ENCODE measurements at regions not wholly inside any gene's neighbourhood (a gene's known extent, or its start where the extent isn't known, plus 50 kb on each side); places are given as distances from the start of the nearest gene placed in this dataset.
"Not testable (repeated sequence)": the region's sequence is repeated elsewhere in the genome, so short reads cannot be mapped to it uniquely, and the experiment has no call there.

DNA sequence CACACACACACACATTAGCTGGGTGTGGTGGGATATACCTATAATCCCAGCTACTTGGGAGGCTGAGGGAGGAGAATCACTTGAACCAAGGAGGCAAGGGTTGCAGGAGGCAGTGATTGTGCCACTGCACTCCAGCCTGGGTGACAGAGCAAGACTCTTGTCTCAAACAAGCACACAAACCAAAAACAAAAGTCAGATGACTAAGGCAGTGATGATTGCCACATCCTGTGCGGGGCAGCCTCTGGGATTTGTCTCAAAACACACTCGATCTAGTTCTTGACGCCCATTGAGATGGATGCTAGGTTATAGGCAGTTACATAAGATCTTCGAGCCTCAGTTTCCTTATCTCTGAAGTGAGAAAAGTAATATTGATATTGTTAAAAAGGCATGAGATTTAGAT, 57.8 kb upstream of the NBPF8 start:
- DNase-seq: peak; percentile 82

GRCh38 chr1:120356170-120356569, 58.7 kb upstream of the NBPF8 start:
- peak; percentile 41 for DNase-seq

- DNase-seq: peak; percentile 78
These were observed 60.1 kb upstream of the NBPF8 start for GRCh38 chr1:120354618-120355184.

DNA sequence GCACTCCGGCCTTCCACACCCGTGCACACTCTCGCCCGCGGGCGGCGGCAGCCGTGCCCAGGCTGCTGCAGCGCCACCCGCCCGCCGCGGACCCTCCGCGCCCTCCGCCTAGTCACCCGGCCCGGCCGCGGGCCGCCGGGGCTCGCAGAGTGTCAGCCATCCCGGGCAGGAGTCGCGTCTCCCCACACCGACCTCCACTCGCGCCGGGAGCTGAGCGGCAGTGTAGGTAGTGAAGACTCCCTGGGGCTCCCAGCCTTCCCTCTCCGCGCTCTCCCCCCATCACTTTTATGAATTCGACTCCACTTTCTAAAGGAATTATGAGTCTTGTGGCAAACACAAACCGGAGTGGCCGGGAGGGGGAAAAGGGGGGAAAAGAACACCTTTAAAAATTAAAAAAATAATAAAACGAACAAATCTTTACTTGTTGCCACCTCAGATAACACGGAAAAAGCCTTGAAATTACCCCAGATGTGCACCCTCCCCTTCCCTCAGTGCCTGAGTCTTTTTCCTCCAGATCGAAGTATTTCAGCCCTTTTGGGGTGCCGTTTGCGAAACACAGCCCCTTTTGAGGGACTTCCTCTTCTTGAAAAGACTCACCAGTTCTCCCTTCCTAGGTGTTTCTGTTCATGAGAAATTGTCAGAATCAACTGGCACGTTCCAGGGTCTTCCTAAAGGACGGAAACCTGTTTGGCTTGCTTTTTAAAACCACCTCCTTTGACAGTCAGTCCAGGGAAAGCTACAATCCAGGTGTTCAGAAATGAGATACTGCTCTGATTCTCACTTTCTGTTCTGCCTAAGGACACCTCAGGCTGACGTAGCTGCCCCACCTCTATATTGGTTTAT, 72.4 kb upstream of the NBPF8 start:
- DNase-seq: peak; percentile 43

GRCh38 chr1:120341756-120342155, 73.1 kb upstream of the NBPF8 start:
- peak; percentile 39 for DNase-seq

DNA sequence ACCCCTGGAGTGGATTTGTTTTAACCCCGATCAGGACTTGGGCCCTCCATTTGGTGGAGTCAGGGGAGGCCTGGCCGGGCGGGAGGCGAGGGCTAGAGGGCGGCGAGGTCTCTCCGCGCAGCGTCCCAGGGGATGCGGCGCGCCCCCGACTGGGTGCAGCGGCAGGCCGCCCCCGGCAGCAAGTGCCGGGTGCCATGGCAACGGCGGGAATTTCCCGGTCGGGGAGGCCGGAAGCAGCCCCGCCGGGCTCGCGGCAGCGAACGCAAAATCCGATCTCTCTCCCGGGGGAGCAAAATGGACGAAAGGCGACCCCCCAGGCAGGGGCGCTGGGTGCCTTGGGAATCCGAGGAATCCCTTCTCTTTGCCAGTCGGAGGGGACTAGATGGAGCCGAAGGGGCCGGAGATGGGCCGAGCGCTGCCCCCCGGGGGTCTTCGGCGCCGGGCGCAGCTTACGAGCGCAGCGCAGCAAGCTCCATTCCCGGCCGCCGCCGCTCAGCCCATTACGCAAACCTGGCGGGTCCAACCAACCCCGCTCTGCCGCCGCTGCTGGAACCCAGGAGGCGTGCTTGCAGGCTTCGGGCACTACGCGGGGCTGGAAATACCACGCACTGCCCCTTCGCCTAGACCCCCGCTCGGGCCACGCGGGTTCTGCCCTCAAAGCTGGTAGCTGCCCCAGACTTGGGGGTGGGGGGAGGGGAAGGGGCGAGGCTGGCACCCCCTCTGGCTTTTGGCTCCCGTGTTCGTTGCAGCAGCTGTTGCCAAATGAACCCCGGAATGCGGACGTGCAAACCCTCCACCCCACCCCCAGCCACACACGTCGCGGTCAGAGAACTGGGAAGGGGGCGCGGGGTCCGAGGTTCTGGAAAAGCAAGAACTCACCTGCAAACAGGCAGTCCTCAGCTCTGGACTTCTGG, 73.7 kb upstream of the NBPF8 start:
- DNase-seq: peak; percentile 79

- not testable (repeated sequence) for DNase-seq
These were observed 99.1 kb upstream of the NBPF8 start for GRCh38 chr1:120315738-120316137.

DNA sequence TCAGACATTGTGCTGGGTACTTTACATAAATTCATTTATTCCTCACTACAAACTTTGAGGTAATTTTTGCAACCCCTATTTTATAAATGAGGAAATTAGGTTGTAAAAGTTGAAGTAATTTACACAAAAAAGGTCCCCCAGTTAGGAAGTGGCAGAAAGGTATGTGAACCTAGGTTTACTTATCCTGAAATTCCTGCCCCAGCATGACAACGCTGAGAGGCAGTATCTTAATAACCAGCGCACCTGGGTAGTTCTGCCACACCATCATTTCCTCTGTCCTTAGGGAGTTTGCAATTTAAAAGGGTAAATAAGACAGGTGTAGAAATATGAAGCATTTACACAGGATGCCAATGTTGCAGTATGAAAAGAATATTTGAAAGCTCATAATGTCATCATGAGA, 102.9 kb upstream of the NBPF8 start:
- not testable (repeated sequence) for DNase-seq

GRCh38 chr1:120308940-120309578, 105.8 kb upstream of the NBPF8 start:
- DNase-seq: not testable (repeated sequence)

- DNase-seq: not testable (repeated sequence)
These were observed 109.8 kb upstream of the NBPF8 start for GRCh38 chr1:120305046-120305445.

GRCh38 chr1:120304341-120304740, 110.5 kb upstream of the NBPF8 start:
- DNase-seq: not testable (repeated sequence)

DNA sequence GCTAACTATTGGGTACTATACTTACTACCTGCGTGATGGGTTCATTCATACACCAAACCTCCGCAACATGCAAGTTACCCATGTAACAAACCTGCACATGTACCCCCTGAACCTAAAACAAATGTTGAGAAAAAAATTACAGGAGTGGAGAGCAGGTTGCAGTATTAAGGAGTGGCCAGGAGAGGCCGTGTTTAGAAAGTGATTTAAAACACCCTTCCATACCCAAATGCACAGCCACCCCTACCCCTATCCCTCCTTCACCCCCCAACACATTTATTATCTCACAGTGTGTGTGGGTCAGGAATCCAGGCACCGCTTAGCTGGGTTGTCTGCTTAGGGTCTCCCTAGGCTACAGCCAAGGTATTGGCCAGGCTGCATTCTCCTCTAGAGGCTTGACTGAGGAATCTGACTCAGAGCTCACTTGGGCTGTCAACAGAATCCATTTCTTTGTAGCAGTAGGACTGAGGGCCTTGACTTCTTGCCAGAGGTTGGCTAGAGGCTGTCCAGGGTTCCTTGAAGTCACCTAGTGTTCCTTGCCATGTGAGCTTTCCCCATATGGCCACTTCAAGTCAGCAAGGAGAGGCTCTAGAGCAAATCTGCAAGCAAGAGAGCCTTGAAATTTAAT, 115.3 kb upstream of the NBPF8 start:
- DNase-seq: not testable (repeated sequence)

- DNase-seq: not testable (repeated sequence)
These were observed 116.3 kb upstream of the NBPF8 start for GRCh38 chr1:120298487-120298886.

DNA sequence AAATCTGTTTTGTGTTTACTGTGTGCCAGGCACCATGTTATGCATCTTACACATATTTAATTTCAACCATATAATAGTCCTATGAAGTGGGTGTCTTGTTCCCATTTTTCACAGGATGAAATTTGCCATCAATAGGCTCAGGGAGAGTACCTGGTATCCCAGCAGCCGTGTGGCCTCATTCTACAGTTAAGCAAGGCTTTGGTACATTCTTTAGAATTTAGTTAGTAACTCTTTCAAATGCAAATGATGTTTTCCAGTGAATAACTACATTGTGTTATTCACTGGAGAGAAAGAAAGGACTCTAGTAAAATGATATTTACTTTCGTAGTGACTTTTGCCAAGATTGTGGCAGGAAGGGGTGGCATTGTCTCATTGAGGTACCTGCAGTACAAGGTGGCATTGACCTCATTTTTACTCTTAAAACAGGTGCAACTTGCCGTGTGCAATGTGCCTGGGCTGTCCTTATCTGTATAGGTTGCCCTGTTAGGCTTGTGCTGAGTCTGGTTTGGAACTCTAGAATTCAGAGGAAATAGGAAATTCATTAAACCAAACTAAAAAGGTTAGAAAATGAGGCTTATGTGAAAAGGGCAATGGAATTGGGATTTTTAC, 117.4 kb upstream of the NBPF8 start:
- not testable (repeated sequence) for DNase-seq

- not testable (repeated sequence) for DNase-seq
These were observed 113.8 kb upstream of the SEC22B start for GRCh38 chr1:120290105-120290504.

DNA sequence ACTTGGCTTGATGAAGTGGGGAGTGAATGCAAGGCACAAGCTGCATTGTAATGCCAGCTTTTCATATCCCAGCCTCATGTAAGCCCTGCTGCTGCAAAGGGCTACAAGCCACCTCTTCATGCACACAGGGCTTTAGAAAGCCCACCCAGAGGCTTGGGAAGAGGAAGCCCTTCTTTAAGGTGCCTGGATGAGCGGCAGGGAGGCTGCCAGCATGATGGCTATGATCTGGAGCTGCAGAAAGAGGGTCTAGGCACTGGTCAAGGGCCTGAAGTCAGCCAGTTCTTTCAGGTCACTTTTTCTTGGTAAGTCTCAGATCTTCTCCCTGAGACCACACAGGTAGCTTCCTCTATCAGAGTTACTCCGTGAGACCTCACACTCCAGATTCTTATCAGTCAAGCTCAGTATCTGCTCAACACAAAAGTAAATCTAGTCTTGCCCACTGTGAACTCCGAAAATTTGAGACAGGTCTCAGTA, 113.3 kb upstream of the SEC22B start:
- DNase-seq: not testable (repeated sequence)

- DNase-seq: not testable (repeated sequence)
These were observed 112.7 kb upstream of the SEC22B start for GRCh38 chr1:120288814-120289600.

DNA sequence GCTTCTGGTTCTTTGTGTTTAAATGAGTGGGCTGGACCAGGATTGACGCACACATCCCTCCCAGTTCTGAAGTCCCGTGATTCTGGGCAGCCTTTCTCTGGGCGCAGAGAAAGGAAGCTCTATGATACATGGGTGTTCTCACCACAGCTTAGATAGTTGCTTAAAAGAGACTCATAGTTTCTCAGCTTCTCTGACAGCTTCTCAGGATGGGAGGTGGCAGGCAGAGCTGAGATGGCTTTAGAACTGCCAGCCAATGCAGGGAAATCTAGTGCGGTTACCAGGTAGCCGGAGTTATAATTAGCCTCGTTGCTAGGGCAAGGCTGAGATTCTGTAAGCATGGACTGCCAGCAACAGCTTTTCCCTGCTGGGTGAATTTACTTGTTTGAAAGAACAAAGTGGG, 111.8 kb upstream of the SEC22B start:
- not testable (repeated sequence) for DNase-seq

DNA sequence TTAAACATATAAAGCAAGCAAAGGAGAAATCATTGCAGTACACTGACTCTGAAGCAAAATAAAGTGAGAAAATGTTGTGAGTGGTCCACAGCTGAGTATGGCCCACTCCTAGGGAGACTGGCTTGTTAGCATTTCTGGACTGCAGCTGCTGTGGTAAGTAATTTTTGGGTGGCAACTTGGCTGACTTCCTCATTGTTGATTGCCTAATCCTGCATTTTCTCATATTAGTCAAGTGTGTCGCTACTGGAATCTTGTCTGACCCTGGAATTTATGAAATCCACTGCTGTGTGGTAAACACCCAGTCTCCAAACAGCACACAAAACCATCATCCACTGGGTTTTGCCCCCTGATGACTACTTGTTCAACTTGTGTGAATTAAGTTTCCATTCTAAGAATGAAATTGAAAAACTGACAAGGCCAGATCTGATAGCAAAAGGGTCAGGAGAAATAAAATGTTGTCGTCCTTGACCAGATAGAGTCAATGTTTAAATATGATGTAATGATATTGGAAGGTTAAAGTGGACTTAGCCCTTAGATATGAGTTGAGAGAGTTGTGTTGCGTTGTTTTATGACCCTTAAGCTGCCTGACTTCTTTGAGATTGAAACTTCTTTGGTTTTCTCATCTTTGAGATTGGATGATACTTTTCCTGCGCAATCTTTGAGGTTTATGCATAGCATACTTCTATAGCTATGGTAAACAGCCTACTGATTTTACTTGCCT, 106.6 kb upstream of the SEC22B start:
- not testable (repeated sequence) for DNase-seq

GRCh38 chr1:120278259-120278610, 101.9 kb upstream of the SEC22B start:
- DNase-seq: not testable (repeated sequence)

Measured in CD4-positive, alpha-beta T cell treated with Interleukin-10 for 1 hour (primary cell).